Chondrocyte (in vitro differentiated cells): ENCODE measurements at regions not wholly inside any gene's neighbourhood (a gene's known extent, or its start where the extent isn't known, plus 50 kb on each side); places are given as distances from the start of the nearest gene placed in this dataset.

ENCODE experiments used
- DNase-seq: peaks from one replicate; pipeline ENCODE4 v3.0.0; 2021; ENCODE audit warnings: mixed read lengths, low spot score
- H3K27ac Mint-ChIP-seq: one replicate; pipeline ENCODE4 v1.8.0; 2021; ENCODE audit warnings: mild to moderate bottlenecking, moderate library complexity, mixed read lengths; ENCODE audit not compliant: unreplicated experiment
- H3K27me3 Mint-ChIP-seq: 2 replicates; pipeline ENCODE4 v1.8.0; 2021; ENCODE audit warnings: low read depth, mixed read lengths
- H3K36me3 Mint-ChIP-seq: 2 replicates; pipeline ENCODE4 v1.8.0; 2021; ENCODE audit warnings: low read depth, mixed read lengths
- H3K4me1 Mint-ChIP-seq: 2 replicates; pipeline ENCODE4 v1.8.0; 2021; ENCODE audit warnings: low read depth, mild to moderate bottlenecking, mixed read lengths
- H3K4me3 Mint-ChIP-seq: one replicate; pipeline ENCODE4 v1.8.0; 2021; ENCODE audit warnings: mild to moderate bottlenecking, moderate library complexity, mixed read lengths; ENCODE audit not compliant: unreplicated experiment
- H3K9me3 Mint-ChIP-seq: 2 replicates; pipeline ENCODE4 v1.8.0; 2021; ENCODE audit warnings: low read depth, mixed read lengths
- TF ChIP-seq, protein P1 (sequence below): fragments of 200-600 bp; sonication (generic); IDR thresholded peaks from 2 replicates; pipeline ENCODE4 v1.5.0; 2021; ENCODE audit warnings: antibody characterized with exemption, mild to moderate bottlenecking, moderate library complexity

DNA sequence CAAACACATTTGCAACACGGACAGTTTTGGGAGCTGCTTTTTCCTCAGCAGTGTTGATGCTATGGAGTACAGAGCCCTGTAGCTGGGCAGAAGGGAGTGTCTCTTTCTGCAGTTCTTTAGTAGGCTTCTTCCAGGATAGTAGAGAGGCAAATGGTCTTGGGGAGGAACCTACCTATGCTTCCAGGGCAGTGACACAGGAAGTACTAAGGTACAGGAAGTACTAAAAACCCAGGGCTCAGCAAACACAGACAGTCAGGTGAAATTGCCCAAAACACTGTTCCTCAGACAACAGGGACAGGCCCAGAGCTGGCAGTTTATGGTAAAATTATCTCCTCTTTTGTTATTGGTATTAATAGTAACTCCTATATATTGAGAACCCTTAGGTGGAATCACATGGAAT lies 217.6 kb downstream of the TTC8 start:
- H3K4me3 Mint-ChIP-seq: no peak overlapping the region
- peaks cover 19% of the 10 kb centered on the region for H3K4me1 Mint-ChIP-seq
- no peaks in the 10 kb centered on the region for H3K27me3 Mint-ChIP-seq
- peaks cover 14% of the 10 kb centered on the region for H3K9me3 Mint-ChIP-seq
- H3K27ac Mint-ChIP-seq: no peak overlapping the region
- no peak for DNase-seq
- peaks cover 2% of the 10 kb centered on the region for H3K36me3 Mint-ChIP-seq
- TF ChIP-seq, protein P1, sequence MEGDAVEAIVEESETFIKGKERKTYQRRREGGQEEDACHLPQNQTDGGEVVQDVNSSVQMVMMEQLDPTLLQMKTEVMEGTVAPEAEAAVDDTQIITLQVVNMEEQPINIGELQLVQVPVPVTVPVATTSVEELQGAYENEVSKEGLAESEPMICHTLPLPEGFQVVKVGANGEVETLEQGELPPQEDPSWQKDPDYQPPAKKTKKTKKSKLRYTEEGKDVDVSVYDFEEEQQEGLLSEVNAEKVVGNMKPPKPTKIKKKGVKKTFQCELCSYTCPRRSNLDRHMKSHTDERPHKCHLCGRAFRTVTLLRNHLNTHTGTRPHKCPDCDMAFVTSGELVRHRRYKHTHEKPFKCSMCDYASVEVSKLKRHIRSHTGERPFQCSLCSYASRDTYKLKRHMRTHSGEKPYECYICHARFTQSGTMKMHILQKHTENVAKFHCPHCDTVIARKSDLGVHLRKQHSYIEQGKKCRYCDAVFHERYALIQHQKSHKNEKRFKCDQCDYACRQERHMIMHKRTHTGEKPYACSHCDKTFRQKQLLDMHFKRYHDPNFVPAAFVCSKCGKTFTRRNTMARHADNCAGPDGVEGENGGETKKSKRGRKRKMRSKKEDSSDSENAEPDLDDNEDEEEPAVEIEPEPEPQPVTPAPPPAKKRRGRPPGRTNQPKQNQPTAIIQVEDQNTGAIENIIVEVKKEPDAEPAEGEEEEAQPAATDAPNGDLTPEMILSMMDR: no peak

DNA sequence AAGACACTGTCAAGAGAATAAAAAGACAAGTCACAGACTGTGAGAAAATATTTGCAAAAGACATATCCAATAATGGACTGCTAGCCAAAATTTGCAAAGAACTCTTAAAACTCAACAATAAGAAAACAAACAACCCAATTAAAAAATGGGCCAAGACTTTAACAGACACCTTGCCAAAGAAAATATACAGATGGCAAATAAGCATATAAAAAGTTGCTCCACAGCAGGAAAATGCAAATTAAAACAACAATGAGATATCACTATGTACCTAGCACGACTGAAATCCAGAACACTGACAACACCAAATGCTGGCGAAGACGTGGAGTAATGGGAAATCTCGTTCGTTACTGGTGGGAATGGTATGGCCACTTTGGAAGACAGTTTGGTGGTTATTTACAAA lies 228.9 kb downstream of the TTC8 start:
- Mint-ChIP-seq H3K36me3 (no peaks in the 10 kb centered on the region), H3K4me1 (no peaks in the 10 kb centered on the region), H3K4me3 (no peak overlapping the region), H3K9me3 (peaks cover 30% of the 10 kb centered on the region), H3K27me3 (no peaks in the 10 kb centered on the region), H3K27ac (no peak overlapping the region)
- TF ChIP-seq, protein P1: no peak
- DNase-seq: no peak

DNA sequence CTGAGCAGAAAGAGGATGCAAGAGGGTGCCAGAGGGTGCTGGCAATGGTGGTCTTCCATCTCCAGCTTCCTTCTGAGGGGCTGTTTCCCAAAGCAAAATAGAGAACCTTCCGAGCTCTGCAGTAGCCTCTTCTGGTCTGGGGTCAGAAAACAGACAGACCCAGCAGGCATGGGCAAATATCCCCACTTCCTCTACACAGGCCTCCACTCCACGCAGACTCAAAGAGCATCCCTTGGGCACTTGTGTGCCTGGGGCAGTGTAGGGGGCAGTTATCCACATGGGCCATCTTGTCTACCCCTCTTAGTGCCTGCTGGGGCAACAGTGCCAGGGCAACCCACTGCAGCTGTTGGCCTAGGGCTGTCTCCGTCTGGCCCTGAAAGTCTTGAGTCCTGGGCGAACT lies 231.9 kb downstream of the TTC8 start:
- Mint-ChIP-seq H3K9me3 (peaks cover 24% of the 10 kb centered on the region), H3K4me3 (no peak overlapping the region), H3K36me3 (no peaks in the 10 kb centered on the region), H3K27me3 (no peaks in the 10 kb centered on the region), H3K4me1 (peaks cover 5% of the 10 kb centered on the region), H3K27ac (no peak overlapping the region)
- DNase-seq: no peak
- TF ChIP-seq, protein P1: no peak

DNA sequence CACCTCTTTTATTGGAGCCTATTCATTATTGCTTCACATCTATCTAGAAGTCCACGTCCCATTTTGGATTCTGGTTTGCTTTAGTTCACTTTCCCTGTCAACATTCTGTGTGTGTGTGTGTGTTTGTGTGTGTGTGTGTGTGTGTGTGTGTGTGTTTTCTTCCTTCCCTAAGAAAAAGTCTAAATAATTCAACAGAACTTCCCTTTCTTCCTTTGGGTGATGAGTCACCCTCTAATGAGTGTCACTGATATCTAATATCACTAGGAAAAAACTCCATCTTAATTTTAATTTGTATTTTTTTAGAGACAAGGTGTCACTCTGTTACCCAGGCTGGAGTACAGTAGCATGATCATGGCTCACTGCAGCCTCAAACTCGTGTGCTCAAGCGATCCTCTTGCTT lies 234.2 kb downstream of the TTC8 start:
- no peak overlapping the region for H3K27ac Mint-ChIP-seq
- TF ChIP-seq, protein P1: no peak
- no peak for DNase-seq
- no peak overlapping the region for H3K4me3 Mint-ChIP-seq
- peaks cover 9% of the 10 kb centered on the region for H3K9me3 Mint-ChIP-seq
- no peaks in the 10 kb centered on the region for H3K36me3 Mint-ChIP-seq
- H3K4me1 Mint-ChIP-seq: peaks cover 18% of the 10 kb centered on the region
- H3K27me3 Mint-ChIP-seq: no peaks in the 10 kb centered on the region

DNA sequence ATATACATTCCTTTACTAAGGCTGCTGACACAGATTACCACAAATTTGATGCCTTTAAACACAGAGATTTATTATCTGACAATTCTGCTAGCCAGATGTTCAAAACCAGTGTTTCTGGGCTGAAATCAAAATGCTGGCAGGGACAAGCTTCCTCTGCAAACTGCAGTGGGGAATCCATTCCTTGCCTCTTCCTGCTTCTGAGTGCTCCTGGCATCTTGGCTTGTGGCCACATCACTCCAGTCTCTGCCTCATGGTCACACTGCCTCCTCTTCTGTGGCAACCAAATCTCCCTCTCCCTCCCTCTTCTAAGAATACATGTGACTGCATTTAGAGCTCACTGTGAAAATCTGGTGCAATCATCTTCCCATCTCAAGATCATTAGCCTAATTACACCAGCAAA lies 235.7 kb downstream of the TTC8 start:
- DNase-seq: no peak
- H3K4me3 Mint-ChIP-seq: no peak overlapping the region
- H3K9me3 Mint-ChIP-seq: peaks cover 7% of the 10 kb centered on the region
- no peaks in the 10 kb centered on the region for H3K36me3 Mint-ChIP-seq
- TF ChIP-seq, protein P1: no peak
- H3K27me3 Mint-ChIP-seq: no peaks in the 10 kb centered on the region
- peaks cover 18% of the 10 kb centered on the region for H3K4me1 Mint-ChIP-seq
- no peak overlapping the region for H3K27ac Mint-ChIP-seq
